ENCODE measurements at regions not wholly inside any gene's neighbourhood (a gene's known extent, or its start where the extent isn't known, plus 50 kb on each side); places are given as distances from the start of the nearest gene placed in this dataset.
"Not testable (repeated sequence)": the region's sequence is repeated elsewhere in the genome, so short reads cannot be mapped to it uniquely, and the experiment has no call there.

DNA sequence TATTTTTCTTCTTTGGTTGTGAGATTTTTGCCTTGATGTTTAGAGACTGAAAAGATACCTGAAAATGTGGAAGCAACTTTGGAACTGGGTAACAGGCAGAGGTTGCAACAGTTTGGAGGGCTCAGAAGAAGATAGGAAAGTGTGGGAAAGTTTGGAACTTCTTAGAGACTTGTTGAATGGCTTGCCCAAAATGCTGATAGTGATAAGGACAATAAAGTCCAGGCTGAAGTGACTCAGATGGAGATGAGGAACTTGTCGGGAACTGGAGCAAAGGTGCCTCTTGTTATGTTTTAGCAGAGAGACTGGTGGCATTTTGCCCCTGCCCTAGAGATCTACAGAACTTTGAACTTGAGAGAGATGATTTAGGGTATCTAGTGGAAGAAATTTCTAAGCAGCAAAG, 171.8 kb downstream of the REEP3 start:
- TF ChIP-seq POLR2A (IDR thresholded peaks at IDR 0.05), result not testable (repeated sequence)
- TF ChIP-seq, protein P1, sequence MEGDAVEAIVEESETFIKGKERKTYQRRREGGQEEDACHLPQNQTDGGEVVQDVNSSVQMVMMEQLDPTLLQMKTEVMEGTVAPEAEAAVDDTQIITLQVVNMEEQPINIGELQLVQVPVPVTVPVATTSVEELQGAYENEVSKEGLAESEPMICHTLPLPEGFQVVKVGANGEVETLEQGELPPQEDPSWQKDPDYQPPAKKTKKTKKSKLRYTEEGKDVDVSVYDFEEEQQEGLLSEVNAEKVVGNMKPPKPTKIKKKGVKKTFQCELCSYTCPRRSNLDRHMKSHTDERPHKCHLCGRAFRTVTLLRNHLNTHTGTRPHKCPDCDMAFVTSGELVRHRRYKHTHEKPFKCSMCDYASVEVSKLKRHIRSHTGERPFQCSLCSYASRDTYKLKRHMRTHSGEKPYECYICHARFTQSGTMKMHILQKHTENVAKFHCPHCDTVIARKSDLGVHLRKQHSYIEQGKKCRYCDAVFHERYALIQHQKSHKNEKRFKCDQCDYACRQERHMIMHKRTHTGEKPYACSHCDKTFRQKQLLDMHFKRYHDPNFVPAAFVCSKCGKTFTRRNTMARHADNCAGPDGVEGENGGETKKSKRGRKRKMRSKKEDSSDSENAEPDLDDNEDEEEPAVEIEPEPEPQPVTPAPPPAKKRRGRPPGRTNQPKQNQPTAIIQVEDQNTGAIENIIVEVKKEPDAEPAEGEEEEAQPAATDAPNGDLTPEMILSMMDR (IDR thresholded peaks at IDR 0.05), result not testable (repeated sequence)
